ENCODE measurements at regions not wholly inside any gene's neighbourhood (a gene's known extent, or its start where the extent isn't known, plus 50 kb on each side); places are given as distances from the start of the nearest gene placed in this dataset.
"Not testable (repeated sequence)": the region's sequence is repeated elsewhere in the genome, so short reads cannot be mapped to it uniquely, and the experiment has no call there.

GRCh38 chr21:14616380-14617039, 70.4 kb upstream of the SAMSN1 start:
- ATAC-seq (replicated peaks in 1 of 2) (peak; percentile 50 to 72), DNase-seq (no peak)
- Mint-ChIP-seq H3K27me3 (ENCODE audit: low read depth) (no peaks in the 10 kb centered on the region), H3K27ac (peak overlapping the region; percentile 68), H3K4me3 (peak overlapping the region in 1 of 2 donors; percentile 43), H3K36me3 (ENCODE audit: insufficient read depth in 2 of 2) (peaks cover 9 to 19% of the 10 kb centered on the region in 2 donors), H3K9me3 (peaks cover 6 to 10% of the 10 kb centered on the region in 2 donors), H3K4me1 (ENCODE audit: low read depth) (peaks cover 37% of the 10 kb centered on the region)

DNA sequence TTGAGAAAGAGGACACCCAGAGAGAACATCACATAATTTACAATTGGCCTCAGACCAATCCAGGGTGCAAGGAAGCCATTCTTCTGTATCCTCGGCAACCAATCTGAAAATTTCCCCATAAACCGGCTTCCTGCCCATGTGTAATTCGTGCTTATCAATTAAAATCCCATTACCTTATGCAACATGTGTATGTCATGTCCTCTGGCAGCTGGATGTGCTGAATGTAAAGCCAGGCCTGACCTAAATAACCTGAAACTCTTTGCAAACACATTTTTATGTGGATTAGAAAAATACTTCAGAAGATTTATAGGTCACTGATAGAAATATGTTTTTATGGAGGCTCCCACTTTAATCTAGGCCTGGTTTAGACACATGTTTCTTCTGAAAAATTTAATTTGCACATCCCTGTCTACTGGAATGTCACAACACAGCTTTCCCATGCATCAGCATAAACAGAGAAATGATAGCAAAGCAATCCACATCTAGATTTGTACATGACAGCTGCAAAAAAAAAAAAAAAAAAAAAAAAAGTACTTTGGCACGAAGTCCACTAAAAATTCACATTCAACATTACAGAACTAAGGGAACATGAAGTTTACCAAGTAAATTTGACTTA, 69.4 kb upstream of the SAMSN1 start:
- Mint-ChIP-seq H3K9me3 (peaks cover 6 to 10% of the 10 kb centered on the region in 2 donors), H3K36me3 (ENCODE audit: insufficient read depth in 2 of 2) (peaks cover 7 to 20% of the 10 kb centered on the region in 2 donors), H3K27ac (no peak overlapping the region), H3K27me3 (ENCODE audit: low read depth) (no peaks in the 10 kb centered on the region), H3K4me3 (no peak overlapping the region), H3K4me1 (ENCODE audit: low read depth) (peaks cover 40% of the 10 kb centered on the region)
- DNase-seq (no peak), ATAC-seq (replicated peaks in 1 of 2) (no peak)

- DNase-seq (no peak), ATAC-seq (replicated peaks in 1 of 2) (no peak)
- H3K4me3 Mint-ChIP-seq: no peak overlapping the region
- no peaks in the 10 kb centered on the region for H3K27me3 Mint-ChIP-seq (ENCODE audit: low read depth)
- H3K9me3 Mint-ChIP-seq: no peaks in the 10 kb centered on the region
- H3K4me1 Mint-ChIP-seq (ENCODE audit: low read depth): peaks cover 35% of the 10 kb centered on the region
- H3K36me3 Mint-ChIP-seq (ENCODE audit: insufficient read depth in 2 of 2): peaks cover 0 to 10% of the 10 kb centered on the region in 2 donors
- no peak overlapping the region for H3K27ac Mint-ChIP-seq
Measured at GRCh38 chr21:14614287-14614686, 68.2 kb upstream of the SAMSN1 start.

- H3K9me3 Mint-ChIP-seq: no peaks in the 10 kb centered on the region
- peaks cover 34% of the 10 kb centered on the region for H3K4me1 Mint-ChIP-seq (ENCODE audit: low read depth)
- H3K36me3 Mint-ChIP-seq (ENCODE audit: insufficient read depth in 2 of 2): peaks cover 0 to 5% of the 10 kb centered on the region in 2 donors
- no peak overlapping the region for H3K4me3 Mint-ChIP-seq
- no peak overlapping the region for H3K27ac Mint-ChIP-seq
- ATAC-seq (replicated peaks in 1 of 2) (no peak), DNase-seq (no peak)
- H3K27me3 Mint-ChIP-seq (ENCODE audit: low read depth): no peaks in the 10 kb centered on the region
Measured at GRCh38 chr21:14613486-14614224, 67.5 kb upstream of the SAMSN1 start.

DNA sequence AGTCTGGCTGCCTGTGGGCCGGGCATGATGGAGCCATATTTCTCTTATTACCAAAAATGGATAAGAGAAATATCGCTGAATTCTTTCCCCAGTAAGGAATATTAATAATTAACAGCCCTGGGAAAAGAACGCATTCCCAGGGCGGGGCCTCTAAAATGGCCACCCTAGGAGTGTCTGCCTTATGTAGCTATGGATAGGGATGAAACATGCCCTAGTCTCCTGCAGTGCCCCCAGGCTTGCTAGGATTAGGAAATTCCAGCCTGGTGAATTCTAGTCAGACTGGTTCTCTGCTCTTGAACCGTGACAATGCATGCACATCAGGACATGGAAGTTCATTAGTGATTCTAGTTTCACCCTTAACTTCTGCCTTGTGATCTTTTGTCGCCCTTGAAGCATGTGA, 64.0 kb upstream of the SAMSN1 start:
- H3K9me3 Mint-ChIP-seq; DNase-seq; ATAC-seq (replicated peaks in 1 of 2); H3K27ac Mint-ChIP-seq; H3K27me3 Mint-ChIP-seq (ENCODE audit: low read depth); H3K4me3 Mint-ChIP-seq; H3K36me3 Mint-ChIP-seq (ENCODE audit: insufficient read depth in 2 of 2): not testable (repeated sequence)
- H3K4me1 Mint-ChIP-seq (ENCODE audit: low read depth): peaks cover 15% of the 10 kb centered on the region

- no peak for ATAC-seq (replicated peaks in 1 of 2)
- no peak overlapping the region for H3K27ac Mint-ChIP-seq
- DNase-seq: no peak
- H3K4me3 Mint-ChIP-seq: no peak overlapping the region
- peaks cover 0 to 5% of the 10 kb centered on the region in 2 donors for H3K36me3 Mint-ChIP-seq (ENCODE audit: insufficient read depth in 2 of 2)
- no peaks in the 10 kb centered on the region for H3K9me3 Mint-ChIP-seq
- H3K27me3 Mint-ChIP-seq (ENCODE audit: low read depth): no peaks in the 10 kb centered on the region
- peaks cover 15% of the 10 kb centered on the region for H3K4me1 Mint-ChIP-seq (ENCODE audit: low read depth)
Measured at GRCh38 chr21:14609274-14609673, 63.2 kb upstream of the SAMSN1 start.

DNA sequence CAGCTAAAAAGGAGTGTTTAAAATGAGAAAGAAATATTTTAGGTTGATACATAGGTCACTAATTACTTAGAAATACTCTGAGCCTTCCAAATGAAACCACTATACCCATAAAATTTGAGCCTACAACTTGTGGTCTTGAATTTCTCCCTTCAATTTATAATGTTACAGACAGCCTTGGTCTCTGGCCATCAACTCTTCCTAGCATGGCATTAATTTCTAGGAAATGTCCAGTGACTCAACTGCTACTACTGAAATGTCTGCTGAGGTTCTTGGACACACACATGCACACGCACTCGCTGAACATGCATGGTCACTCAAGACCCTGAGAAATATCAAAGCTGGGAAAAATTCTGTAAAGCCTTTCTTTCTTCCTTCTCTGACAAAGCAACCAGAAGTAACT, 61.1 kb upstream of the SAMSN1 start:
- DNase-seq (no peak), ATAC-seq (replicated peaks in 1 of 2) (no peak)
- no peak overlapping the region for H3K27ac Mint-ChIP-seq
- no peak overlapping the region for H3K4me3 Mint-ChIP-seq
- no peaks in the 10 kb centered on the region for H3K9me3 Mint-ChIP-seq
- peaks cover 0 to 8% of the 10 kb centered on the region in 2 donors for H3K36me3 Mint-ChIP-seq (ENCODE audit: insufficient read depth in 2 of 2)
- H3K27me3 Mint-ChIP-seq (ENCODE audit: low read depth): no peaks in the 10 kb centered on the region
- H3K4me1 Mint-ChIP-seq (ENCODE audit: low read depth): peaks cover 28% of the 10 kb centered on the region

DNA sequence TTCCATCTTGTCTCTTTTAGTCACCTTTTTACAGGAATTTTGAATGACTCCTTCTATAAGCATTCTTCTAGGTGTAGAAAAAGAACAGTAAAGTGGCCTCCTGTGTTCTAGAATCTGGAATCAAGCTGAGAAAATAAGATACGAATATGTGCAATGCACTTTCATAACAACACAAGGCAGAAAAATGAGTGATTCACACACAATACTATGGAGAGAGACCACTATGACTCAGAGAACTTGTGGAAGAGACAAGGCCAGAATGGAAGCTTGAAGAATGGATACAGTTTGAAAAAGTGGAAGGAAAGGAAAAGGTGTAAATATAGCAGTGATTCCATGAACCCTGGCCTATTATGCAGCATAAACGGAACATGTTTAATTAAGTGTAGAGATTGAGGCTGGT, 57.1 kb upstream of the SAMSN1 start:
- H3K27ac Mint-ChIP-seq: no peak overlapping the region
- peak overlapping the region; percentile 49 to 69 for H3K4me3 Mint-ChIP-seq
- peaks cover 26% of the 10 kb centered on the region for H3K4me1 Mint-ChIP-seq (ENCODE audit: low read depth)
- ATAC-seq (replicated peaks in 1 of 2) (peak in 1 of 2 donors; percentile 36), DNase-seq (no peak)
- peaks cover 0 to 2% of the 10 kb centered on the region in 2 donors for H3K9me3 Mint-ChIP-seq
- H3K27me3 Mint-ChIP-seq (ENCODE audit: low read depth): no peaks in the 10 kb centered on the region
- H3K36me3 Mint-ChIP-seq (ENCODE audit: insufficient read depth in 2 of 2): peaks cover 0 to 3% of the 10 kb centered on the region in 2 donors

- peaks cover 0 to 2% of the 10 kb centered on the region in 2 donors for H3K9me3 Mint-ChIP-seq
- peaks cover 0 to 3% of the 10 kb centered on the region in 2 donors for H3K36me3 Mint-ChIP-seq (ENCODE audit: insufficient read depth in 2 of 2)
- ATAC-seq (replicated peaks in 1 of 2) (peak; percentile 28 to 31), DNase-seq (no peak)
- H3K4me1 Mint-ChIP-seq (ENCODE audit: low read depth): peaks cover 26% of the 10 kb centered on the region
- no peaks in the 10 kb centered on the region for H3K27me3 Mint-ChIP-seq (ENCODE audit: low read depth)
- peak overlapping the region; percentile 49 to 69 for H3K4me3 Mint-ChIP-seq
- H3K27ac Mint-ChIP-seq: no peak overlapping the region
Measured at GRCh38 chr21:14602382-14602958, 56.4 kb upstream of the SAMSN1 start.

DNA sequence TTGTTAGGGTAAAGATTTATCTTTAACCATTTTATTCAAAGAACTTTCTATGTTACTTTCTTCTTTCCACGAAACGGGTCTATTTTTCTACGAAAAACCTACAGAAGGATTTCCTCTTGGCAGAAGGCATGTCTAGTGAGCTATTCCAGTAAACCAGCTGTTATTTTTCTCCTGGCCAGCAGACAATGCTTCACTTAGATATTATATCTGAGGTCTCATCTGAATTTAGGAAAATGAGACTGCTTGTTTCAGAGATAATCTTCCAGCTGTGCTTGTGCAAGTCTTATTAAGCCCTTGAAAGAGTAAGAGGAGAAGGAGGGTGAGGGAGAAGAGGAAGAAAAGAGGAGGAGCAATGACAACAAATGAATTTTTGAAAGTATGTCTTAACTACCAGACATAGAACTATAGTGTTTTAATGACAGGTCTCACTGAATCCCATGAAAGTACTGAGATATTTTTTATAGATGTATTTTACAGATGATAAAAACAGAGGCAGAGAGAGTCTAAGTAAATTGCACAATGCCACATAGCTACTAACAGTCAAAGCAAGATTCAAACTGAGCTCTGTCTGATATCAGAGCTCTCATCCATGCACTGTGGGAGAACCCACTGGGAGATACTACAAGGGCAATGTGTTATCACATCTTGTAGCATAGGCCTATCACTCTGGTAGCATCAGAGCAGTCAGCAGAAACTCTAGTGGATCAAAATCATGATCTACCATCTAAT, 54.6 kb upstream of the SAMSN1 start:
- no peak overlapping the region for H3K4me3 Mint-ChIP-seq
- H3K27me3 Mint-ChIP-seq (ENCODE audit: low read depth): no peaks in the 10 kb centered on the region
- ATAC-seq (replicated peaks in 1 of 2) (no peak), DNase-seq (no peak)
- H3K27ac Mint-ChIP-seq: no peak overlapping the region
- H3K36me3 Mint-ChIP-seq (ENCODE audit: insufficient read depth in 2 of 2): peaks cover 2 to 5% of the 10 kb centered on the region in 2 donors
- peaks cover 2 to 4% of the 10 kb centered on the region in 2 donors for H3K9me3 Mint-ChIP-seq
- H3K4me1 Mint-ChIP-seq (ENCODE audit: low read depth): peaks cover 26% of the 10 kb centered on the region

DNA sequence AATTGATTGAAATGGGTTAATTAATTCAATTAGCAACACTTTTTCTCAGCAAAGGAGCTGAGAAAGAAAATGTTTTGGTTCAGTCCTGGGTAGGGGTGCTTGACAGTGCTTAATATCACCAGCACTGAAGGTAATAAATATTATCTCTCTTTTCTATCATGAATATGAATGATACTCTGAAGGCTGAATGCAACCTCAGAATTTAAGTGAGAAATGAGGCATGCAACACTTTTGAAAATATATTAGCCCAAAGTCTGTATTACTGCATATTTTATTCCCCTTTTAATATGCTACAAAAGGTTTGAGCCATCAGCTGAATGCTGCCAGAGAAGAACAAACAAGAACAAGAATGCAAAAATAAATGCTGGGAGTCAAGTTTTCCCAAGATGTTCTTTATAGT, 52.0 kb upstream of the SAMSN1 start:
- peaks cover 21% of the 10 kb centered on the region for H3K4me1 Mint-ChIP-seq (ENCODE audit: low read depth)
- H3K9me3 Mint-ChIP-seq: peaks cover 4 to 5% of the 10 kb centered on the region in 2 donors
- no peak overlapping the region for H3K4me3 Mint-ChIP-seq
- DNase-seq (no peak), ATAC-seq (replicated peaks in 1 of 2) (no peak)
- peaks cover 4 to 6% of the 10 kb centered on the region in 2 donors for H3K36me3 Mint-ChIP-seq (ENCODE audit: insufficient read depth in 2 of 2)
- H3K27ac Mint-ChIP-seq: no peak overlapping the region
- H3K27me3 Mint-ChIP-seq (ENCODE audit: low read depth): no peaks in the 10 kb centered on the region
